Hepatocyte (in vitro differentiated cells): ENCODE measurements at regions not wholly inside any gene's neighbourhood (a gene's known extent, or its start where the extent isn't known, plus 50 kb on each side); places are given as distances from the start of the nearest gene placed in this dataset.

Experiments used
- EZH2phosphoT487 ChIP-seq: fragments of 200-600 bp; sonication (generic); IDR thresholded peaks from one replicate; pipeline ENCODE4 v1.6.1; 2018; ENCODE audit warnings: antibody characterized with exemption, mild to moderate bottlenecking, low read depth, moderate library complexity; ENCODE audit not compliant: unreplicated experiment, severe bottlenecking
- TF ChIP-seq, protein P1 (sequence below): fragments of 200-600 bp; sonication (generic); IDR thresholded peaks from 2 replicates; pipeline ENCODE4 v1.5.1; 2016; ENCODE audit warnings: antibody characterized with exemption, mild to moderate bottlenecking; ENCODE audit not compliant: poor library complexity

DNA sequence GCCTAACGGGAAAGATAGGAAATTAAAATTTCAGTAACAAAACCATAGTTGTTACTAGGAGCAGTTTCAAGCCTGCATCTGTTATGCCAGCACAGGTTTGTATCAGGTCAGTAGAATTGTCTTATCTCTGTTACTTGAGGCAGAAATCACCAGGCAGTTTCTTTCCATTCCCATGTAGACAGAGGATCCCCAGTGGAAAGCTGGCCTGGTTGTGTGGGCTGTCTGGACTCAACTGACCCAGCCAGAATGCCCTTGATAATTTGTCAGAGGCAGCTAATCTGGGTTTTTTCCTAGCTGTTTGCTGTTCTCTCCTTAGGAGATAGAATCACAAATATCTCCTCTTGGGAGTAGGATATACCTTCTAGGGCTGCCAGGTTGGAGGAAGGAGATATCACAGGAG, 1044.7 kb downstream of the IGSF11 start:
- no peak for TF ChIP-seq EZH2phosphoT487
- TF ChIP-seq, protein P1, sequence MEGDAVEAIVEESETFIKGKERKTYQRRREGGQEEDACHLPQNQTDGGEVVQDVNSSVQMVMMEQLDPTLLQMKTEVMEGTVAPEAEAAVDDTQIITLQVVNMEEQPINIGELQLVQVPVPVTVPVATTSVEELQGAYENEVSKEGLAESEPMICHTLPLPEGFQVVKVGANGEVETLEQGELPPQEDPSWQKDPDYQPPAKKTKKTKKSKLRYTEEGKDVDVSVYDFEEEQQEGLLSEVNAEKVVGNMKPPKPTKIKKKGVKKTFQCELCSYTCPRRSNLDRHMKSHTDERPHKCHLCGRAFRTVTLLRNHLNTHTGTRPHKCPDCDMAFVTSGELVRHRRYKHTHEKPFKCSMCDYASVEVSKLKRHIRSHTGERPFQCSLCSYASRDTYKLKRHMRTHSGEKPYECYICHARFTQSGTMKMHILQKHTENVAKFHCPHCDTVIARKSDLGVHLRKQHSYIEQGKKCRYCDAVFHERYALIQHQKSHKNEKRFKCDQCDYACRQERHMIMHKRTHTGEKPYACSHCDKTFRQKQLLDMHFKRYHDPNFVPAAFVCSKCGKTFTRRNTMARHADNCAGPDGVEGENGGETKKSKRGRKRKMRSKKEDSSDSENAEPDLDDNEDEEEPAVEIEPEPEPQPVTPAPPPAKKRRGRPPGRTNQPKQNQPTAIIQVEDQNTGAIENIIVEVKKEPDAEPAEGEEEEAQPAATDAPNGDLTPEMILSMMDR, result no peak
